ENCODE measurements at regions not wholly inside any gene's neighbourhood (a gene's known extent, or its start where the extent isn't known, plus 50 kb on each side); places are given as distances from the start of the nearest gene placed in this dataset.

- no peak for TF ChIP-seq CTCF (IDR thresholded peaks at IDR 0.05; ENCODE audit: borderline replicate concordance, extremely low read depth, low read length, poor library complexity, severe bottlenecking)
- TF ChIP-seq EZH2 (IDR thresholded peaks at IDR 0.05; ENCODE audit: borderline replicate concordance, low read depth, low read length, severe bottlenecking): no peak
Observed at GRCh38 chr5:22970956-22971618, 117.9 kb upstream of the CDH12 start.

Data from DND-41 (cell line).